AG04449 (cell line): ENCODE measurements at regions not wholly inside any gene's neighbourhood (a gene's known extent, or its start where the extent isn't known, plus 50 kb on each side); places are given as distances from the start of the nearest gene placed in this dataset.
A peak's percentile ranks its signal among the peaks of the same experiment; 100 is the strongest.

ENCODE experiments used
- CTCF ChIA-PET: fragments of 350-600 bp; formaldehyde crosslinking; extraction: SDS; loops from one replicate; lab custom pipeline; 2021; ENCODE audit warnings: antibody characterized with exemption; lab: Yijun Ruan, JAX
- POLR2A ChIA-PET: fragments of 400-600, 350-600 bp; formaldehyde crosslinking; extraction: SDS; loops from one replicate; lab custom pipeline; 2020; ENCODE audit warnings: antibody characterized with exemption, inconsistent platforms; lab: Yijun Ruan, JAX
- DNase-seq: peaks from one replicate; pipeline ENCODE4 v3.0.0-alpha.2; 2010; ENCODE audit warnings: low read depth, low spot score
- H3K4me3 ChIP-seq: 2 replicates; pipeline ENCODE4 v1.5.1; 2011; ENCODE audit warnings: low read depth, mild to moderate bottlenecking, control low read depth, low read length
- TF ChIP-seq, protein P1 (sequence below): IDR thresholded peaks from one replicate; pipeline ENCODE4 v1.5.1; 2011; ENCODE audit warnings: mild to moderate bottlenecking, moderate library complexity, low read length, control low read depth, inconsistent platforms; ENCODE audit not compliant: insufficient read depth; ENCODE audit errors: missing control alignments

DNA sequence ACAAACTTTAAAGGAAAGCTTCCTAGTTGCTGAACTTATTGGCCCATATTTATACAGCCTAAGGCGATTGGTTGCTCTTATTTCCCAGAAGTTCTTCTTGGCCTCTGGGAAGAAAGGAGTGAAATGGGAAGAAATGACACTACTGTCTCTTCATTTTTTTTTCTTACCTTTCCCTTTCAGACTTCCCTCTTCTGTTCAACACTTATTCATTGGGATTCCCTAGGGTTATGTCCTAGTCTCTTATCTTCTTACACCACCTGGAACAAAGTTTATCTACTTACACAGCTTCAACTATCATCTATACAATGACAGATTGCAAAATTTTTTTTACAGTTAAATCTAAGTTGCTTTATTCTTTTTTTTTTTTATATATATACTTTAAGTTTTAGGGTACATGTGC is 68.0 kb downstream of the SNX12 start:
- TF ChIP-seq, protein P1, sequence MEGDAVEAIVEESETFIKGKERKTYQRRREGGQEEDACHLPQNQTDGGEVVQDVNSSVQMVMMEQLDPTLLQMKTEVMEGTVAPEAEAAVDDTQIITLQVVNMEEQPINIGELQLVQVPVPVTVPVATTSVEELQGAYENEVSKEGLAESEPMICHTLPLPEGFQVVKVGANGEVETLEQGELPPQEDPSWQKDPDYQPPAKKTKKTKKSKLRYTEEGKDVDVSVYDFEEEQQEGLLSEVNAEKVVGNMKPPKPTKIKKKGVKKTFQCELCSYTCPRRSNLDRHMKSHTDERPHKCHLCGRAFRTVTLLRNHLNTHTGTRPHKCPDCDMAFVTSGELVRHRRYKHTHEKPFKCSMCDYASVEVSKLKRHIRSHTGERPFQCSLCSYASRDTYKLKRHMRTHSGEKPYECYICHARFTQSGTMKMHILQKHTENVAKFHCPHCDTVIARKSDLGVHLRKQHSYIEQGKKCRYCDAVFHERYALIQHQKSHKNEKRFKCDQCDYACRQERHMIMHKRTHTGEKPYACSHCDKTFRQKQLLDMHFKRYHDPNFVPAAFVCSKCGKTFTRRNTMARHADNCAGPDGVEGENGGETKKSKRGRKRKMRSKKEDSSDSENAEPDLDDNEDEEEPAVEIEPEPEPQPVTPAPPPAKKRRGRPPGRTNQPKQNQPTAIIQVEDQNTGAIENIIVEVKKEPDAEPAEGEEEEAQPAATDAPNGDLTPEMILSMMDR, result no peak
- ChIA-PET POLR2A (no interaction called here), CTCF (interaction anchor here (1.3 to 2.9 kb wide), 2 partner anchors 129 to 180 kb away, joined by 3 to 18 read pairs; no protein-coding TSS in a partner anchor)
- no peak for DNase-seq
- no peak overlapping the region for H3K4me3 ChIP-seq

GRCh38 chrX:70998411-70999027 is 67.6 kb upstream of the SLC7A3 start:
- no peak overlapping the region for H3K4me3 ChIP-seq
- ChIA-PET CTCF (interaction anchor here (0.7 to 2.9 kb wide), 4 partner anchors 131 to 203 kb away, joined by 3 to 18 read pairs (median 6); no protein-coding TSS in a partner anchor), POLR2A (no interaction called here)
- no peak for DNase-seq
- TF ChIP-seq, protein P1, result peak; percentile 16

DNA sequence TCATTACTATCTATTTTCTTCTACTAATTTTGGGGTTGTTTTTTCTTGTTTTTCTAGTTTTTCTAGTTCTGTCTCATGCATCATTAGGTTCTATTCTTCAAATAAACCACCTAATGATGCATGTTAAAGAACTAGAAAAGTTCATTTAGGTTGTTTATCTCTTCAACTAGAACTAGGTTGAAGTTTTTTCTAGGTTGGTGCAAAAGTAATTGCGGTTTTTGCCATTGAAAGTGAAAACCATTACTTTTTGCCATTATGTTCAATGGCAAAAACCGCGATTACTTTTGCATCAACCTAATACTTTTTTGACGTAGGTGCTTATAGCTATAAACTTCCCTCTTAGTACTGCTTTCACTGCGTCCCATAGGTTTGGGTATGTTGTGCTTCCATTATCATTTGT is 64.4 kb upstream of the SLC7A3 start:
- CTCF ChIA-PET, result no interaction called here
- TF ChIP-seq, protein P1, result no peak
- DNase-seq, result no peak
- POLR2A ChIA-PET, result no interaction called here
- no peak overlapping the region for H3K4me3 ChIP-seq

GRCh38 chrX:70988425-70988824 is 57.5 kb upstream of the SLC7A3 start:
- DNase-seq, result no peak
- ChIA-PET POLR2A (no interaction called here), CTCF (no interaction called here)
- TF ChIP-seq, protein P1, result no peak
- H3K4me3 ChIP-seq, result no peak overlapping the region
